ENCODE measurements at regions not wholly inside any gene's neighbourhood (a gene's known extent, or its start where the extent isn't known, plus 50 kb on each side); places are given as distances from the start of the nearest gene placed in this dataset.

- no peak for TF ChIP-seq CREB1 (CRISPR knock-in tag; IDR thresholded peaks at IDR 0.05; ENCODE audit: low read depth)
- TF ChIP-seq CTCF (conservative IDR thresholded peaks at IDR 0.05; ENCODE audit: low read depth in 2 of 2): no peak
- TF ChIP-seq POLR2AphosphoS5 (IDR thresholded peaks at IDR 0.05; ENCODE audit: low read depth): no peak
- TF ChIP-seq EZH2 (IDR thresholded peaks at IDR 0.05; ENCODE audit: low read depth, unreplicated experiment): no peak
- TF ChIP-seq, protein P1, sequence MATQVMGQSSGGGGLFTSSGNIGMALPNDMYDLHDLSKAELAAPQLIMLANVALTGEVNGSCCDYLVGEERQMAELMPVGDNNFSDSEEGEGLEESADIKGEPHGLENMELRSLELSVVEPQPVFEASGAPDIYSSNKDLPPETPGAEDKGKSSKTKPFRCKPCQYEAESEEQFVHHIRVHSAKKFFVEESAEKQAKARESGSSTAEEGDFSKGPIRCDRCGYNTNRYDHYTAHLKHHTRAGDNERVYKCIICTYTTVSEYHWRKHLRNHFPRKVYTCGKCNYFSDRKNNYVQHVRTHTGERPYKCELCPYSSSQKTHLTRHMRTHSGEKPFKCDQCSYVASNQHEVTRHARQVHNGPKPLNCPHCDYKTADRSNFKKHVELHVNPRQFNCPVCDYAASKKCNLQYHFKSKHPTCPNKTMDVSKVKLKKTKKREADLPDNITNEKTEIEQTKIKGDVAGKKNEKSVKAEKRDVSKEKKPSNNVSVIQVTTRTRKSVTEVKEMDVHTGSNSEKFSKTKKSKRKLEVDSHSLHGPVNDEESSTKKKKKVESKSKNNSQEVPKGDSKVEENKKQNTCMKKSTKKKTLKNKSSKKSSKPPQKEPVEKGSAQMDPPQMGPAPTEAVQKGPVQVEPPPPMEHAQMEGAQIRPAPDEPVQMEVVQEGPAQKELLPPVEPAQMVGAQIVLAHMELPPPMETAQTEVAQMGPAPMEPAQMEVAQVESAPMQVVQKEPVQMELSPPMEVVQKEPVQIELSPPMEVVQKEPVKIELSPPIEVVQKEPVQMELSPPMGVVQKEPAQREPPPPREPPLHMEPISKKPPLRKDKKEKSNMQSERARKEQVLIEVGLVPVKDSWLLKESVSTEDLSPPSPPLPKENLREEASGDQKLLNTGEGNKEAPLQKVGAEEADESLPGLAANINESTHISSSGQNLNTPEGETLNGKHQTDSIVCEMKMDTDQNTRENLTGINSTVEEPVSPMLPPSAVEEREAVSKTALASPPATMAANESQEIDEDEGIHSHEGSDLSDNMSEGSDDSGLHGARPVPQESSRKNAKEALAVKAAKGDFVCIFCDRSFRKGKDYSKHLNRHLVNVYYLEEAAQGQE (IDR thresholded peaks at IDR 0.05; ENCODE audit: unreplicated experiment): no peak
- TF ChIP-seq ETS1 (IDR thresholded peaks at IDR 0.05): no peak
- TF ChIP-seq EZH2phosphoT487 (IDR thresholded peaks at IDR 0.05; ENCODE audit: unreplicated experiment): no peak
- no peak for TF ChIP-seq ZNF114 (CRISPR knock-in tag; IDR thresholded peaks at IDR 0.05)
- TF ChIP-seq NANOG (IDR thresholded peaks at IDR 0.05; ENCODE audit: borderline replicate concordance): no peak
- TF ChIP-seq JUNB (IDR thresholded peaks at IDR 0.05; ENCODE audit: unreplicated experiment): no peak
Measured at GRCh38 chr5:2018390-2018724, 135.6 kb upstream of the IRX4 start.

Measured in GM23338 (cell line).